GM21423 (cell line): ENCODE measurements at regions not wholly inside any gene's neighbourhood (a gene's known extent, or its start where the extent isn't known, plus 50 kb on each side); places are given as distances from the start of the nearest gene placed in this dataset.
"Not testable (repeated sequence)": the region's sequence is repeated elsewhere in the genome, so short reads cannot be mapped to it uniquely, and the experiment has no call there.

Source experiments
- ATAC-seq: cut with Tn5 transposase; IDR thresholded peaks from one replicate; pipeline ENCODE4 v1.9.1; 2021; ENCODE audit warnings: mild to moderate bottlenecking, moderate library complexity; ENCODE audit not compliant: unreplicated experiment

- ATAC-seq, result no peak
Measured at GRCh38 chr5:102613661-102614060, 114.9 kb upstream of the SLCO6A1 start.

DNA sequence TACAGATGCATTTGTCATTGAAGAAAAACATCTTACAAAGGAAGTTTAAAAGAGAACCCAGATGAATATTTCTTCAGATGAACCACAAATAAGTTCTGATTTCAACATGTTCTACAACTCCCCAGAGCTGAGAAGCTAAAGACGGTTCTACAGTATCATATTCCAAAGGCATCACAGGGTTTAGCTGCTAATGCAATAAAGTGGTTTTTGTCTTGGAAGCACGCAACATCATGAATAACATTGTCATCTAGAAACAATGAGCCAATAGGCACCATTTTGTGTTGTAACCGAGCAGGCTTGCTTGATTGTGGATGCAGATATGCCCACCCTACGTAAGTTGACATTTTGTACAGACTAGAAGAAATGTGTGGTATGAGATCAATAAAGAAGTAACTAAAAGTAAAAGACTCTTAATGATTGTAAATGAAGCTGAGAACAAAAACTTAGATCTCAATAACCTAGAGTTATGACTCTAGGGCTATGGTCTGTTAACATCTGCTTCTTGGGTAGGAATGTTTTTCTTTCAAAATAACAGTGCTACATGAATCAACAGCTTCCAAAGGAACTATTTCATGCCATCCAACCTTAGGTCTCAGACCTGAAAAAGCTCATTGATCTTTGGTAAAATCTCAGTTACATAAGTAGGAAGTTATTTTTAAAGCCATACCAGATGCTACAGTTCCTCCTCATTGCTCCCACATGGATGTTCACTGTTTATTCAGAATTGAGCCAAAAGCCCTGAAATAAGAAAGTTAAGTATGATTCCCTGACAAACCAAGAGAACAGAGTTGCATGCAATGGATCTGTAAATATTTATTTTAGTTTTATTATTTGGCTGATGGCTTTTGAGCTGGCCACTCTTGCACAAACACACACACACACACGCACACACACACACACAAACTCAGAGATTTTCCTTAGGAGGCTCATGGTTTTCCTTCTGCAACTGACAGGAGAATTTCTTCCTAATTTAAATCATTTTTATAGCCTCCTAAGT is 118.7 kb upstream of the SLCO6A1 start:
- no peak for ATAC-seq

- ATAC-seq, result no peak
Measured at GRCh38 chr5:102622262-102622661, 123.5 kb upstream of the SLCO6A1 start.

DNA sequence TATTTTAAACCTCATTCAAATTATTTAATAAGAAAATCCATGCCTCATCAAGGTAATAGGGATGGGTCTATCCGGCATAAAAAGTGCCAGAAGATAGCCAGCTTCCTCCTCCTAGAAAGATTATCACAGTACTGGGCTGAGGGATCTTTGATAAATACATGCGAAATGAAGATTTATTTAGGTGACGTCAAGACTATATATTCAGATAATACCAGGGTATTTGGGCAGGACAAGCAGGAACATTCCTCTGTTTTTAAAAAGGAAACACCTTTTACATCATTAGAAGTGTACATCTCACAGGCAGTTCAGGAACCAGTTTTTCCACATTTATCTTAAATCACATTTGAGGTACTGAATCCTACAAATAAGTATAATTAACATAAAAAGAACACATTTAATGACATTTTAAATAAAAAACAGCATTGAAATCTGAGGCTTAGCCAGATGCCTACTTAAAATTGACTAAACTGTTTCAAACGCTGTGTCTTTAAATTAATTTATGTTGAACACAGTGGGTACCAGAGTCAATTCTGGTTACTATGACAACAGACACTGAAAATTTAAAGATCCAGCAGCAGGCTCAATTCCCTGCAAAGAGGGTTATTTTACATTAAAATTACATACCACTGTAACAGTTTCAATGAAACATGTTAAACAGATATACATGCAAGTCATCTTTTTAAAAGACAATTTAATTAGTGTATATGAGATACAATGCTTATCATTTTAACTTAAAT is 124.7 kb upstream of the SLCO6A1 start:
- ATAC-seq, result no peak

DNA sequence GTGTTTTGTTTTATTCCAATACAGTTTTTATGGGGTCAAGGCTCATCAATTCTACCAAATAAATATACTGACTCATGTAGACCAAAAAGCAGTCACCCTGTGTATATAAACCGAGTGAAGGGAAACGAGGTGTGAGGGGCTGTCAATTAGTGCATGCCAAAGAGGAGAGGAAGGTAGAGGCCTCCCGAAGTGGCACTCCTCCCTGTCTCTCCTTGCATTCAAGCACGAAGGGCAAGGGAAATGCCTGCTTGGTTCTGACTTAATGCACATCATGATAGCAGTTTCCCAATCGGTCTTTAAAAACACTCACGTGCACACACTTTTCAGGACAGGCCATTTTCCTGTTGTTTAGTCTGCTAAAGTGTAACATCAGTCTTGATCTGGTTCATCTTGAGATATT is 125.6 kb upstream of the SLCO6A1 start:
- no peak for ATAC-seq

- ATAC-seq, result no peak
Measured at GRCh38 chr5:102625468-102625867, 126.7 kb upstream of the SLCO6A1 start.

DNA sequence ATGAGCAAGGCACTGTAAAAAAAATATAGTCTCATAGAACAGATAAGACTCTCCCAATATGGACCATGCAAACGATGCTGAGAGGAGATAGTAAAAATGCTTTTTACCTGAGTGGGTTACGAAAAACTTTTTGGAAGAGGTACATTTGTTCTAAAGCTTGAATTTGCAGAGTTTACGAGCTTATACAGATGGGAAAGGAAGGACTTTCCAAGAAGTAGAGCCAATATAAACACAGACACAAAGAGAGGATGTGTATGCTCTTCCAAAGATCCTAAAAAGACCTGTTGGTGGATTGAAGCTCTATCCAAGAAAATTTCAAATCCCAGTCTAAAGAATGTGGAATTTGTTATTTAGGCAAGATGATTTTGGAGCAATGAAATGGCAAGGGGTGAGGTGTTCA is 127.1 kb upstream of the SLCO6A1 start:
- no peak for ATAC-seq

- ATAC-seq, result no peak
Measured at GRCh38 chr5:102627315-102627714, 127.8 kb upstream of the PAM start.

DNA sequence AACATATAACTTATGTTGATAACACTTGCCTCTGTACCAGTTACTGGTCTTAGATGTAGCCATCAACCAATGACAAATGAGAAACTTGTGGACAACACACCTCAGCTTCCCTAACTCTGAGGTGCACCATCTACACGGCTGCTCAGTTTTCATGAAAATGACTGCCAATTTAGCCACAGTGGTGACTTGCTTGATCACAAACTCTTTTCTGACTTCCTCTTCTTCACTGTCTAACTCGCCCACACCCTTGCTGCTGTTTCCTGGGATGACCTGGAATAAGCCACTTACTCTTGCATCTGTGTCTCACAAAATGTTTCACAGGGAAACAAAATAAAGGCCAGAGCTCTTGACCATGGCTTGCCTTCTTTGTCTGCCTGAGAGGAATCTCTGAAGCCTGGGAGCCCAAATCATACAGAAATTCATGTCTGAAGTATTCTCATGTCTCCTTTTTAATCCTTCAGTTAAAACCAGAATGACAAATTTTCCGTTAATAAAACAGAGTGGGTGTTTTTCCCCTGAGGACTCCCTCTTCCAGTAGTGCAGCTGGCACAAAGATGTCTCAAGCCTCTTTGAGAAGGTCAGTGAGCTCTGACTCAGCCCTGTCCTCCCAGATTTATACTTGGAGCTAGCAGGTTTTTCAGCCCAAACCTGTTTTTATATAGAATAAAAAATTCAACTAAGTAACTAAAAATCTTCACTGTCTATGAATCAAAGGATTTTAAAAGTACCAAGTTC is 126.5 kb upstream of the PAM start:
- ATAC-seq, result no peak

- ATAC-seq, result no peak
Measured at GRCh38 chr5:102629827-102630605, 125.1 kb upstream of the PAM start.

DNA sequence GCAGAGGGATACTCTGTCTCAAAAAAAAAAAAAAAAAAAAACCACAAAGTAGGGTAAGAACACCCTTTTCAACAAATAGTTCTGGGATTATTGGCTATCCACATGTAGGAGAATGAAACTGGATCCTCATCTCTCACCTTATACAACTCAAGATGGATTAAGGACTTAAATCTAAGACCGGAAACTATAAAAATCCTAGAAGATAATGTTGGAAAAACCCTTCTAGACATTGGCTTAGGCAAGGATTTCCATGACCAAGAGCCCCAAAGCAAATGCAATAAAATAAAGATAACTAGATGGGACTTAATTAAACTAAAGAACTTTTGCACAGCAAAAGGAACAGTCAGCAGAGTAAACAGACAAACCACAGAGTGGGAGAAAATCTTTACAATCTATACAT is 119.7 kb upstream of the PAM start:
- ATAC-seq, result not testable (repeated sequence)

- ATAC-seq, result no peak
Measured at GRCh38 chr5:102638316-102638715, 116.8 kb upstream of the PAM start.

DNA sequence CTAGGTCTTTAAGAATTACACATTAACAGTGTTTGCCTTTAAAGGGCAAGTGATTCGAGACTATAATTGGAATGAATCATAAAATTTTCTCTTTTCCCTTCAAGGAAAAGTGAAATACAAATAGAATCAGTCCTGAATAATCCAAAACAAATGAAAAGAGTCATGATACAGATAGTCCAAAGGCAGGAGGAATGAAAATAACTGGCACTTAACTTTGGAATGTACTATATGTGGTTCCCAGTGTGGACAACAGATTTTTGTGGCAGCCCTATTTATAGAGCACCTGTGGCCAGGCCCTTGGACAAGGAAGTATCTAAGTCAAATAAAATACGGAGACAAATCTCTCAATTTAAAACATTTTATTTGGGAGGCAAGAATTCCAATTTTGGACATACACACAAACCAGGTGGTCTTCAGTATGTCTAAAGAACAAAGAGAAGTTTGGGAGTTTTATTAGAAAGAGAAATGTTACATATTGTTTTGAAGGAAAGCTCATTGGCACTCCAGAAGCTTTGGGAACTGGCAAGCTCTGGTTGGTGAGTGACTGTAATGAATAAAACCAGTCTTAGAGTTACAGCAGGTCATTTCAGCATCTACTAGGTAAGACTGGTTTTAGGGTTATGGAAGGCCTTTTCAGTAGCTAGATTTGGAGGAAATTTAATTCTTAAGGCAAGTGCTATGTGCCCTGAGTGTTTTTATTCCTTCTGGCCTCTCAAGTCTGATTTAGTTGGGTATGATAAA is 116.0 kb upstream of the PAM start:
- ATAC-seq, result no peak

DNA sequence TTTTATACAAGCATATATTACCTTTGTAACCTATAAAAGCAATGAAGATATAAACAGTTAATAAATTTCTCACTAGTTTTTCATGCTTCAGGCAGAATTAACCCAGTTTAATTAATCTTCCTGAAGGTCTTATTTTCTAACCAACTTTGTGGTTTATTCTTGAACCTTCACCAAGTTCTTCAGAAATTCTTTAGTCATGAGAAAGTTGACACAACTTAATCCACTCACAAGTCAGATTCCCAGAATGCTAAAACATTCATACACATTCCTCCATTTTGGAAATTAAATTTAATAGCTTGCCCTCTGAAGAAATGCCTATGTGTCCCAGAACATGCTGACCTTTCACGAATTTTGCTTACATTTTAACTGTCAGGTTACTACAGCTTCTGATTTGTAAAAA is 105.4 kb upstream of the PAM start:
- no peak for ATAC-seq

GRCh38 chr5:102651466-102651865 is 103.6 kb upstream of the PAM start:
- no peak for ATAC-seq

DNA sequence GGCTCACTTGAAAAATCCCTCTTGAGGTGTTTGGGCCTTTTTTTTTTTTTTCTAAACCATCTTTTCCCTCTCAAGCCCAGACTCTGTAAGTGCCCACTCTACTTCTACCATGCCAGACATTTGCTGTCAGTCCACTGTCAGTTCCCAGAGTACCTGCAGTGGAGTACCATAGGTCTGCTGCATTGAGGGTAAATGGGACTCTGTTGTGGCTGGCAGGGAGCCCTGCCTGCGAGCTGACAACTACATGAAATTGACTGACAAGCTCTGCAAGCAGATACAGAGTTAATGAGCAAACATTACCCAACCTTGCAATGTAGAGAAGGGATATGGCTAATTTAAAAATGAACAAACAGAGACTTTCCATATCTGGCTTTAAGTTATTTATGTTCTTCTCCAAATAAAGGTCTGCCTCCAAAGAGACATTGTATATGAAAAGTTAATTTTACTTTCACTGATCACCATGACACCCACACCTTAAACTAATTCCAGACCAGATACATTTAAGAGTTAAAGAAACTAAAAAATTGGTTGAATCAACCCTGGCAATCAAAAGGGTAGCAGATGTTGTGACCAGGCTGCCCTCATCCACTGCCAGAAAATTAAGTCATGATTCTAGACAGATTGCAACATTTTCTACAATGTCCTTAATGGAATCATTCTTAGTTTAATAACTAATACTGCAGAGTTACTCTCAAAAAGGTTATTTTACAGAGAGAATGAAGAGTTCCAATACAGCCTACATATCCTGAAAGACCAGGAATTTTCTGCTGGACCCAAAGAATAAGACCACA is 100.4 kb upstream of the PAM start:
- ATAC-seq, result no peak

DNA sequence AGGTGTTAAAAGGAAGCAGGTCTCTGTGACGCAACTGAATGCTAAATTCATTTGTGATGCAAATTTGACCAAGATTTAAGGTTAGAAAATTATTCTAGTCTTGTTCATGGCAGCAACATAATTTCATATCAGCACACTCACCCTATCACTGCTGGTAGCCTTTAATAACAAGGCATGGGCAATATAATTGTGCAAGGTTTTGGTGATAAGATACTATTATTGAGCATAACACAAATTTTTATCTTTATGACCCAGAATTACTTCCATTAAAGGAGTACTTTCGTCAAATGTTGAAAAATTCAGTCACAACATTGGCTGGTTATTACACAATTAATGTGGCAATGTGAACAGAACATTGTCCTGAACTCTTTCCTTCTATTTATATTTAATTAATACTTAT is 96.0 kb upstream of the PAM start:
- no peak for ATAC-seq

DNA sequence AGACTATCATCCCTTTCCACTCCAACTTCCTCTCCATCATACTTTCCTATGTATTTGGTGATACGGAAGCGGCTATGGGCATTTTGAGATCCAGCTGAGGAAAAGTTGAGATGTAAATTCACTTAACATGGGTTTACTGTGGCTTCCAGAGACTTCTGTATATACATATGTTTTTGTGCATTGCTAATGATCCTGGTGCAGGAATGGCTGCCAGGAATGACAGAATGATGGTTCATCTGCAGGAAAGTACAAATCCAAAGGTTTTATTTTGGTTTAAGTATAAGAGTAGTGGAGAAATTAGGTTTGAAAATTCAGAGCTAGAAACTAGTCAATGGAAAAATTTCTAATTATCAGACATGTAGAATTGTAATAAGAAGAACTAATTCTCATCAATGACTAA is 95.0 kb upstream of the PAM start:
- ATAC-seq, result no peak
